ENCODE measurements at regions not wholly inside any gene's neighbourhood (a gene's known extent, or its start where the extent isn't known, plus 50 kb on each side); places are given as distances from the start of the nearest gene placed in this dataset.
A peak's percentile ranks its signal among the peaks of the same experiment; 100 is the strongest.

DNA sequence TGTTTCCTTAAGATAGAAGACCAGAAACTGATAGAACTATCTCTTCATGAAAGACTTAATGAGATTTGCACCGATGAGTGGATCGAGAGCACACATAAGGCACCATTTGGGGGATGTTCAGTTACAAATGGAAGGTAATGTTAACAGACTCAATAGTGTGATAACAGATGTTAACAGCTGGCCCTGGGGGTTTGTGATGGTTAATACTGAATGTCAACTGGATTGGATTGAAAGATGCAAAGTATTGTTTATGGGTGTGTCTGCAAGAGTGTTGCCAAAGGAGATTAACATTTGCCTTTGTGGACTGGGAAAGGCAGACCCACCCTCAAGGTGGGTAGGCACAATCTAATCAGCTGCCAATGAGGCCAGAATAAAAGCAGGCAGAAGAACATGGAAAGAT, 130.5 kb upstream of the DGKB start:
- TF ChIP-seq POLR2A (IDR thresholded peaks at IDR 0.05), result no peak
- TF ChIP-seq, protein P1, sequence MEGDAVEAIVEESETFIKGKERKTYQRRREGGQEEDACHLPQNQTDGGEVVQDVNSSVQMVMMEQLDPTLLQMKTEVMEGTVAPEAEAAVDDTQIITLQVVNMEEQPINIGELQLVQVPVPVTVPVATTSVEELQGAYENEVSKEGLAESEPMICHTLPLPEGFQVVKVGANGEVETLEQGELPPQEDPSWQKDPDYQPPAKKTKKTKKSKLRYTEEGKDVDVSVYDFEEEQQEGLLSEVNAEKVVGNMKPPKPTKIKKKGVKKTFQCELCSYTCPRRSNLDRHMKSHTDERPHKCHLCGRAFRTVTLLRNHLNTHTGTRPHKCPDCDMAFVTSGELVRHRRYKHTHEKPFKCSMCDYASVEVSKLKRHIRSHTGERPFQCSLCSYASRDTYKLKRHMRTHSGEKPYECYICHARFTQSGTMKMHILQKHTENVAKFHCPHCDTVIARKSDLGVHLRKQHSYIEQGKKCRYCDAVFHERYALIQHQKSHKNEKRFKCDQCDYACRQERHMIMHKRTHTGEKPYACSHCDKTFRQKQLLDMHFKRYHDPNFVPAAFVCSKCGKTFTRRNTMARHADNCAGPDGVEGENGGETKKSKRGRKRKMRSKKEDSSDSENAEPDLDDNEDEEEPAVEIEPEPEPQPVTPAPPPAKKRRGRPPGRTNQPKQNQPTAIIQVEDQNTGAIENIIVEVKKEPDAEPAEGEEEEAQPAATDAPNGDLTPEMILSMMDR (IDR thresholded peaks at IDR 0.05), result no peak
- no peak overlapping the region for H3K4me3 ChIP-seq
- no peaks in the 10 kb centered on the region for H3K4me1 ChIP-seq
- H3K27ac ChIP-seq, result no peak overlapping the region
- DNase-seq, result no peak
- H3K9me3 ChIP-seq, result no peaks in the 10 kb centered on the region
- WGBS, 2 donors, result 85 to 88% methylated on average over 2 of the region's 2 CpGs
- H3K36me3 ChIP-seq (ENCODE audit: low read depth, missing control alignments), result no peaks in the 10 kb centered on the region
- no peaks in the 10 kb centered on the region for H3K27me3 ChIP-seq
- intact Hi-C loops (cut with DNase I; ENCODE audit: low total_unique reads), result no loop called here

DNA sequence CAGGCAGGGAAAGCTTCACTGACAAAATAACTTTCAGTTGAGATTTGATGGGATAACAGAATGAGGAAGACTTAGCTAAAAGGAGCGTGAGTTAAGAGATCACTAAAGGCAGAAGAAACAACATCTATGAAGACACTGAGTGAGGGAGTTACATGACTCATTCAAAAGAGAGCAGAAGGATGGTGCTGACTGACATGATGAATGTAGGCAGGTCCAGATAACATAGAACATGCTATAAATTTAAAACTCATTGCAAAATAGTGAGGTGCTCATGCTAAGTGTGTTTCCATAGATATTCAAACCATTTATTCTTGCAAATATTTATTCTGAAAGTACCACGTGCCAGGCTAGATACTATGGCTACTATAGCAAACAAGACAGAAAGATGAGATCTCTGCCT, 116.4 kb upstream of the DGKB start:
- WGBS, 2 donors, result 38 to 41% methylated on average over 2 of the region's 2 CpGs
- intact Hi-C loops (cut with DNase I; ENCODE audit: low total_unique reads), result no loop called here
- Histone ChIP-seq H3K4me1 (peaks cover 5% of the 10 kb centered on the region), H3K4me3 (no peak overlapping the region), H3K27me3 (no peaks in the 10 kb centered on the region), H3K36me3 (ENCODE audit: low read depth, missing control alignments) (no peaks in the 10 kb centered on the region), H3K27ac (no peak overlapping the region), H3K9me3 (no peaks in the 10 kb centered on the region)
- no peak for DNase-seq
- TF ChIP-seq, protein P1 (IDR thresholded peaks at IDR 0.05), result no peak
- TF ChIP-seq POLR2A (IDR thresholded peaks at IDR 0.05), result no peak

DNA sequence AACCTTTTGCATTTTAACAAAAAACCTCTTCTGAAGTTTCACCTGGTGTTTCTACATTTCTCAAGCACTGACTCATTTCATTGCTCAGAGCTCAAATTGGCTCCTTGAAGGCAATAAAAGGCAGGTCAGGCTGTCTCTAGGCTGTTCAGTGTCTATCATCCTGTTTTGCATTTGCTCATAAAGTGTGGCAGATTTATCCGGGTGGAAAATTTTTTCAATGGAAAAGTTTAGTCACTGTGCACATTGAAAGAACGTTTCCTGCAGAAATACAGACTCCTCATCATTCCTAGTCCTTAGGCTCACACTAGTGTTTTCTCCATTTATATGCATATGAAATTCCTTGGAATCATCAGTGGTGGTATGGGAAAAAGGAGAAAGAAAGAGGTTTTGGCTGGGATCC, 114.2 kb upstream of the DGKB start:
- intact Hi-C loops (cut with DNase I; ENCODE audit: low total_unique reads), result no loop called here
- 68 to 71% methylated on average over 2 of the region's 2 CpGs for WGBS, 2 donors
- H3K9me3 ChIP-seq, result no peaks in the 10 kb centered on the region
- no peak for TF ChIP-seq POLR2A (IDR thresholded peaks at IDR 0.05)
- TF ChIP-seq, protein P1 (IDR thresholded peaks at IDR 0.05), result no peak
- no peak for DNase-seq
- no peak overlapping the region for H3K4me3 ChIP-seq
- H3K36me3 ChIP-seq (ENCODE audit: low read depth, missing control alignments), result no peaks in the 10 kb centered on the region
- no peaks in the 10 kb centered on the region for H3K27me3 ChIP-seq
- no peak overlapping the region for H3K27ac ChIP-seq
- peaks cover 5% of the 10 kb centered on the region for H3K4me1 ChIP-seq

DNA sequence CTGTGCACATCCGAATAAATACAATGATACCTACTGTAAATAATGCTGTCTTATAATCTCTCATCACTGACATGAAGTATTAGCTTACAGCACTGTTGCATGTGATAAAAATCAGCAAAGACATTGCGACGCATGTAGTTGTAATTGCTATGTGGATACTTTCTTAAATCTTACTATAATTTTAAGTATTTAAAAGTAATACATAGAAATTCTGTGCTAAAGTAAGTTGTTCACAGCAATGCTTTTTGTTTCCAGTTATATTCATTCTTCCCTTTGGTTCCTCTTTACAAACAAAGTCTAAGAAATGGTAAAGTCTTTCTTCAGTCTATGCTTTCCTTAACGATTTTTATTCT, 113.7 kb upstream of the DGKB start:
- 22 to 35% methylated on average over 4 of the region's 4 CpGs for WGBS, 2 donors
- DNase-seq, result no peak
- Histone ChIP-seq H3K27ac (no peak overlapping the region), H3K36me3 (ENCODE audit: low read depth, missing control alignments) (no peaks in the 10 kb centered on the region), H3K27me3 (no peaks in the 10 kb centered on the region), H3K4me3 (no peak overlapping the region), H3K9me3 (no peaks in the 10 kb centered on the region), H3K4me1 (peaks cover 5% of the 10 kb centered on the region)
- TF ChIP-seq POLR2A (IDR thresholded peaks at IDR 0.05), result no peak
- TF ChIP-seq, protein P1 (IDR thresholded peaks at IDR 0.05), result no peak
- intact Hi-C loops (cut with DNase I; ENCODE audit: low total_unique reads), result no loop called here

DNA sequence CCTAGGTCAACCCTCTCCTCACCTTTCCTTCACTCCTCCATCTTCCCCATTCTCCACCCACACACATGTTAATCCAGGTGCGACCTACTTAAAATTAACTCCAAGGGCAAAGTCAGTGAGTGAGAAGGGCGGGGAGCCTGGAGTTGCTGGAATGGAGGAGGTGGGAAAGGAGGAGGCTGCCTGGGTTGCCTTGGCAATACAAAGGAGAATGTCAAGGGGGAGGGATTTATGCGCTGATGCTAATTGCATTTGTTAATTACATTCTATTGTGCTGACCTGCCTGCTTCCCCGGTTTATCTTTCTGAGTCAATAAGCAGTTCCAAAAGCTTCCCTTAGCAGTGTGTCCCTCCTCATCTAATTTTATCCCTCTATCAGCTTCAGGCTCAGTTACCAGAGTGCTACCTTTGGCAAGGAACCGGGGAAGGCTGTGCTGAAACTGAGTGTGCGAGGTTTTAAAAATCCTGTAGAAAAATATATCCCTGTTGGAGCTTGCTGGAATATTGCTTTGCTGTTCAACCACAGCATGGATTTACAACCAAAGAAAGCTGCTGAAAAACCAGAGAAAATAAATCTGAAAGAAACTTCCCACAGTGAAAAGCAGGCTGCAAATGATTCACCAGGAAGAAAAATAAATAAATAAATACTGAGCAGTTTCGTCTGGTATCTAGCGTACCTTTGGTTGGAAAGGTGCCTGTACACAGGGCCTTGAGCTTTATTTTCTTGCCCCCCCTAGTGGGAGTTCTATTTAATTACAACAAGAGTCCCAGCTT, 113.2 kb upstream of the DGKB start:
- Histone ChIP-seq H3K36me3 (ENCODE audit: low read depth, missing control alignments) (no peaks in the 10 kb centered on the region), H3K4me1 (peaks cover 5% of the 10 kb centered on the region), H3K4me3 (no peak overlapping the region), H3K27ac (no peak overlapping the region), H3K27me3 (no peaks in the 10 kb centered on the region), H3K9me3 (no peaks in the 10 kb centered on the region)
- 12 to 15% methylated on average over 8 of the region's 8 CpGs for WGBS, 2 donors
- no peak for TF ChIP-seq POLR2A (IDR thresholded peaks at IDR 0.05)
- TF ChIP-seq, protein P1 (IDR thresholded peaks at IDR 0.05), result peak; percentile 18 to 74 (median 53)
- intact Hi-C loops (cut with DNase I; ENCODE audit: low total_unique reads), result no loop called here
- peak; percentile 38 for DNase-seq
